Sigmoid colon (tissue), 6 donors: ENCODE measurements at regions not wholly inside any gene's neighbourhood (a gene's known extent, or its start where the extent isn't known, plus 50 kb on each side); places are given as distances from the start of the nearest gene placed in this dataset.

Source experiments
- DNase-seq: peaks from one replicate; pipeline ENCODE4 v3.0.0-alpha.2; 2019
- H3K27ac ChIP-seq, 4 donors: fragments of 200-600 bp; sonication (generic); one replicate each; pipeline ENCODE4 v1.5.1; 2016 to 2019; ENCODE audit warnings: mild to moderate bottlenecking in 1 of 4
- H3K27me3 ChIP-seq, 3 donors: fragments of 200-600 bp; sonication (generic); one replicate each; pipeline ENCODE4 v1.5.1; 2019; ENCODE audit warnings: mild to moderate bottlenecking in 1 of 3
- H3K36me3 ChIP-seq, 4 donors: fragments of 200-600 bp; sonication (generic); one replicate each; pipeline ENCODE4 v1.5.1; 2016 to 2019
- H3K4me1 ChIP-seq, 4 donors: fragments of 200-600 bp; sonication (generic); one replicate each; pipeline ENCODE4 v1.5.1; 2017 to 2019
- H3K4me3 ChIP-seq, 4 donors: fragments of 200-600 bp; sonication (generic); one replicate each; pipeline ENCODE4 v1.5.1; 2017 to 2019; ENCODE audit warnings: mild to moderate bottlenecking in 2 of 4, moderate library complexity in 1 of 4
- H3K9me3 ChIP-seq, 4 donors: fragments of 200-600 bp in 3 of 4; sonication (generic) in 3 of 4; one replicate each; pipeline versions ENCODE4 v1.5.1 to v1.6.1; 2013 to 2019
- CTCF ChIP-seq, 4 experiments: fragments of 450-650 bp in 3 of 4; fragments of 200-600 bp in 1 of 4; IDR thresholded peaks; one replicate each; pipeline ENCODE4 v1.5.1; 2016 to 2019; ENCODE audit warnings: antibody characterized with exemption in 4 of 4, mild to moderate bottlenecking in 3 of 4, moderate library complexity in 2 of 4
- EP300 ChIP-seq, 4 donors: sonication (generic); formaldehyde crosslinking; IDR thresholded peaks; one replicate each; pipeline ENCODE4 v1.6.1; 2017; ENCODE audit warnings: antibody characterized with exemption in 4 of 4
- POLR2A ChIP-seq, 2 donors: fragments of 450-650 bp; IDR thresholded peaks; one replicate each; pipeline ENCODE4 v1.6.1; 2016; ENCODE audit warnings: antibody characterized with exemption in 2 of 2, mild to moderate bottlenecking in 2 of 2, moderate library complexity in 2 of 2
- POLR2AphosphoS5 ChIP-seq, 4 donors: sonication (generic); formaldehyde crosslinking; IDR thresholded peaks; one replicate each; pipeline ENCODE4 v1.6.1; 2017; ENCODE audit warnings: antibody characterized with exemption in 4 of 4
- WGBS, 2 donors: extraction: QIAGEN DNeasy Blood & Tissue Kit; methylation state at CpG; one replicate each; pipeline ENCODE4 v1.1.7; 2013; 5-methylcytosine and 5-hydroxymethylcytosine counted together
- intact Hi-C: fragments of 100-400 bp; cut with DNase I; formaldehyde crosslinking; loops from one replicate; pipeline ENCODE4 v1.15.1; 2023
- donor health status: healthy with polysubstance abuse.
- donor health status: healthy.

- Histone ChIP-seq H3K27me3 (no peaks in the 10 kb centered on the region), H3K4me3 (no peak overlapping the region), H3K9me3 (no peaks in the 10 kb centered on the region), H3K4me1 (no peaks in the 10 kb centered on the region), H3K27ac (no peak overlapping the region), H3K36me3 (no peaks in the 10 kb centered on the region)
- WGBS, 2 donors, result 79 to 81% methylated on average over 8 of the region's 8 CpGs
- DNase-seq, result no peak
- TF ChIP-seq POLR2A (IDR thresholded peaks at IDR 0.05), result no peak
- no peak for TF ChIP-seq EP300 (IDR thresholded peaks at IDR 0.05)
- no peak for TF ChIP-seq CTCF (IDR thresholded peaks at IDR 0.05)
- no peak for TF ChIP-seq POLR2AphosphoS5 (IDR thresholded peaks at IDR 0.05)
- intact Hi-C loops, result no loop called here
Observed at GRCh38 chr5:122701640-122702523, 73.0 kb upstream of the SNX2 start.

- no peaks in the 10 kb centered on the region for H3K27me3 ChIP-seq
- DNase-seq, result no peak
- no peak overlapping the region for H3K4me3 ChIP-seq
- TF ChIP-seq EP300 (IDR thresholded peaks at IDR 0.05), result no peak
- TF ChIP-seq POLR2AphosphoS5 (IDR thresholded peaks at IDR 0.05), result no peak
- TF ChIP-seq CTCF (IDR thresholded peaks at IDR 0.05), result no peak
- no peak for TF ChIP-seq POLR2A (IDR thresholded peaks at IDR 0.05)
- no peak overlapping the region for H3K27ac ChIP-seq
- WGBS, 2 donors, result 79 to 80% methylated on average over 2 of the region's 2 CpGs
- H3K4me1 ChIP-seq, result no peaks in the 10 kb centered on the region
- no peaks in the 10 kb centered on the region for H3K36me3 ChIP-seq
- intact Hi-C loops, result no loop called here
- H3K9me3 ChIP-seq, result no peaks in the 10 kb centered on the region
Observed at GRCh38 chr5:122702524-122702875, 72.4 kb upstream of the SNX2 start.

GRCh38 chr5:122703203-122703602 is 71.7 kb upstream of the SNX2 start:
- WGBS, 2 donors, result 83 to 92% methylated on average over 4 of the region's 4 CpGs
- no peak for TF ChIP-seq CTCF (IDR thresholded peaks at IDR 0.05)
- no peak for TF ChIP-seq POLR2AphosphoS5 (IDR thresholded peaks at IDR 0.05)
- TF ChIP-seq EP300 (IDR thresholded peaks at IDR 0.05), result no peak
- no peak for TF ChIP-seq POLR2A (IDR thresholded peaks at IDR 0.05)
- no peaks in the 10 kb centered on the region for H3K27me3 ChIP-seq
- no peak for DNase-seq
- no peak overlapping the region for H3K4me3 ChIP-seq
- intact Hi-C loops, result no loop called here
- no peak overlapping the region for H3K27ac ChIP-seq
- no peaks in the 10 kb centered on the region for H3K36me3 ChIP-seq
- H3K9me3 ChIP-seq, result no peaks in the 10 kb centered on the region
- H3K4me1 ChIP-seq, result no peaks in the 10 kb centered on the region

- 73 to 77% methylated on average over 4 of the region's 4 CpGs for WGBS, 2 donors
- intact Hi-C loops, result no loop called here
- Histone ChIP-seq H3K9me3 (no peaks in the 10 kb centered on the region), H3K27ac (no peak overlapping the region), H3K36me3 (no peaks in the 10 kb centered on the region), H3K4me1 (no peaks in the 10 kb centered on the region), H3K4me3 (no peak overlapping the region), H3K27me3 (no peaks in the 10 kb centered on the region)
- DNase-seq, result no peak
- TF ChIP-seq EP300 (IDR thresholded peaks at IDR 0.05) (no peak), CTCF (IDR thresholded peaks at IDR 0.05) (peak in 3 of 4 experiments; percentile 26 to 59 (median 32)), POLR2A (IDR thresholded peaks at IDR 0.05) (no peak)
Observed at GRCh38 chr5:122704247-122705036, 70.4 kb upstream of the SNX2 start.
